ENCODE measurements at regions not wholly inside any gene's neighbourhood (a gene's known extent, or its start where the extent isn't known, plus 50 kb on each side); places are given as distances from the start of the nearest gene placed in this dataset.

DNA sequence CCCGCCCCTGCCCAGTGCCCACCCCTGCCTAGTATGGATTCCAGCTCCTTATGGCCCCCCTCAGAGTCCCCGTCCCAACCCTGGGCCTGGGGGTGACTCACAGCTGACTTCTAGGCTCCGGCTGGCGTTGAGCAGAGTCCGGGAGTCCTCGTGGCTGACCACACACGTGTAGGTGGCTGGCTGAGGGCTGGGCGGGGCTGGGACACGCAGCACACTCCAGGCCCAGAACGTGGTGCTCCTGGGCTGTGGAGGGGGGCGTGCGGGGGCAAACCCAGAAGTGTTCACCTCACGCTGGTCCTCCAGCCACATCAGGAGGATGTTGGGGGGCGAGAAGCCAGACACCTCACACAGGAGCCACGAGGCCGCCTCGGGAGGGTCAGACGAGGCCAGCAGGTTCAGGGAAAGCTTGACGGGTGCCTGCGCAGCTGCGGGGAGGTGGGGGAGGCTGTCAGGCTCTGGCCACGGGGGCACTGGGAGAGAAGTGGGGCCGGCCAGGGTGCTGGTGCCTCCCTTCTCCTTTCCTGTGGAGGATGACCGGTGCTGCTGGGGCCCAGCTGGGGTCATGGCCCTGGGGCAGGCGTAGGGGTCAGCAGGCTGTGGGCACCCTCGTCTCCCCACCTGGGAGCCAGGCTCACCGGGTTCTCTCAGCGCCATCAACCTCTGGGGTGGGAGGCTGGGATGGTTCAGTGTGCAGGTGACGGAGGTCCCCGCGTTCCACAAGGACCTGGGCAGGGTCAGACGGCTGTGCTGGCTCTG, 314.1 kb downstream of the TMEM121 start:
- DNase-seq (ENCODE audit: low read depth in 2 of 3, low spot score in 2 of 3), result no peak

DNA sequence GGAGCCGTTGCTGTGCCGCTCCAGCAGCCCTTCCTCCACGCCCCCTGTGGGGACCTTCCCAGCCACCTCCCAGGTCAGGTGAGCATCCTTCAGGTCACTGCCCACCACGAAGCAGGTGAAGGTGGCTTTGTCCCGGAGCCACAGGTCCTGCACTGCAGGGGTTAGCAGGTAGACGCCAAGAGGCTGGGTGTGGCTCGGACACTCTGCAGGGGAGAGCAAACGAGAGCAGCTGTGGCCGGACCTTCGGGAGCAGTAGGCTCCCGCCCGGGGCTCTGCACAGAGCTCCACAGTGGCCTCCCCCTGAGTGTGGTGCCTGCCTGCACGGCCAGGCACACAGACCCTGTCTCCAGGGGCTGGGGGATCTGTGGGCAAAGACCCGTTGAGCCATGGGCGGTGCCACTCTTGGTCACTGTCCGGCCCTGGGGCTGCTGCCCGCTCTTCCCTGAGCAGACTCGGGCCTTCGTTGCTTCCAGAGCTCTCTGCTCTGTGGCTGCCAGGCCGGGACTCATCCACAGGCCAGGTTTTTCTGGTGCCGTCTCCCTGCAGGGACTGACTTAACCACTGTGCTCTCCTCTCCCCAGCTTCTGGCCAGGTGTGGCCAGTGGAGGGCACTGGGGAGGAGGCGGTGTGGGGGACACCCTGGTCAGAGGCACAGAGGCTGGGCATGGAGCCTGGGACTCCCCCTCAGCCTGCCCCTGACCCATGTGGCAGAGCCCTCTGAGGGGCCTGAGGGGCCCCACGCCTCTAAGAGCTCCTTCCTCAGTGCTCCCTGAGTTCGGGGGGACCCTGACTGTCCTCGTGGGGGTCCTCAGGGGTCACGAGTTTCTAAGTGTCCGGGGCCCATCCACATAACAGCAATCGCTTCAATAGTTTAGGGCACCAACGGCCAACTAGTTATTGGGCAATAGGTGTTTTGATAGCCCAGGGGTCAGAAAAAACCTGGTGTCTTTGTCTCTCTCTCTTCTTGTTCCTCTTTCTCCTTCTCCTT, 314.9 kb downstream of the TMEM121 start:
- DNase-seq (ENCODE audit: low read depth in 2 of 3, low spot score in 2 of 3), result no peak

DNA sequence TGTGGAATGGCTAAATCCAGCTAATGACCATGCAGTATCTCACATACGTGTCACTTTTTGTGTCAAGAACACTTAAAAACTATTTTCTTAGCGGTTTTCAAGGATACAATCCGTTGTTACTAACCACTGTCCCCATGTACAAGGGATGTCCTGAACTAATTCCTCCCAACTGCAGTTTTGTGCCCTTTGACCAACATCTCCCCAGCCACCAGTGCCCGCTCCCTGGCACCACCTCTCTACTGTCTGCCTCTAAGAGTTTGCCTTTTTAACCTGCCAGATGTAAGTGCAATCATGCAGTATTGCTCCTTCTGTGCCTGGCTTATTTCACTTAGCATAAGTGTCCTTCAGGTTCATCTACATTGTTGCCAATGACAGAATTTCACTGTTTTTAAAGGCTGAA, 315.7 kb downstream of the TMEM121 start:
- DNase-seq (ENCODE audit: low read depth in 2 of 3, low spot score in 2 of 3), result no peak

DNA sequence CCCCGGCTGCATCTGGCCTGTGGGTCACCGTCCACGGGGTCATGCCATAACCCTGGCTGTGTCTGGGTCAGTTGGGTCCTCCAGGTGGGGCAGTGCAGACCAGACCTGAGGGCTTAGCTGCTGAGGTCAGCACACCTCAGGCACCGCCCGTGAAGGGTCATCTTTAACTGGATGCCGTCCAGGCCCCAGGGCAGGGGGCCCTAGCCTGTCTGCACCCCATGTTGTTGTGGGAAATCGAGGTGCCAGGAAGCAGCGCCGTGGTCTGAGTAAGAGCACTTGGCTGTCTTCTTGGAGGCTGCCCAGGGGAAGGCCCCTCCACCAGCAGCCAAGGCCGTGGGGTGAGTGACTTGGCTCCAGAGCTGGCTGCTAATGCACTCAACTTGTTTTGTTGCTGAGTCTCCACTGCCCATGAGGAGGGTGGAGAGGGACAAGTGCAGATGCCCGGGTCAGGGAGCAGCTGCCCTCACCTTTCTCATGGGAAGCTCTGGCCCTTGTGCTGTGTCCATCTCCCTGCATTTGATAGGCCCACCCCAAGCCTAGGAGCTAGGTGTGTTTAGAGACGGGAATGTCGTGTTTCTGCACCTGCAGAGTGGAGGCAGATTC, 317.2 kb downstream of the TMEM121 start:
- DNase-seq (ENCODE audit: low read depth in 2 of 3, low spot score in 2 of 3), result no peak

DNA sequence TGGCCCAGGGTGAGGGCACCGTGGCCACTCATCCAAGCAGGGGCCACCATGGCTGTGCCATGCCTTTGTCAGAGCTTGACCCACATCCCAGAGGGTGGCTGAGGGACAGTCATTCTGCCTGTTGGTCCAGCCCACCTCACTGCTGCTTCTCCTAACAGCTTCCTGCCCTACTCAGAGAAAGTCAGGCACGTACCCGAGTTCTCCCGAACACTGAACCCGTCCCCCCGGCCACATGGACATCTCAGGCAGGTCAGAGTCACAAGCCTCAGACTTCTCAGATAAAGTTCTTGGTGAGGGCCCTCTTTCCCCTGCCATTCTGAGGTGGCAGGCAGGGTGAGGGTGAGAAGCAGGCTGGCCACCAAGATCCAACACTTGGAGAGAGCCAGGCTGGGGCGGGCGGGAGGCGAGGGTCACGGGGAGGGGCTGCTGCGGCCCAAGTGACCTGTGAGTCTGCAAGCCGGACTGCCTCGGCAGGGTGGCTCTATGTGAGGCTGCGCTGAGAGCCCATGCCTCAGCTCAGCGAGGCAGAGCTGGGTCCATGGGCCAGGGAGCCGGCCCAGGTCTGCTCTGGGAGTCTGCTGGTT, 317.8 kb downstream of the TMEM121 start:
- DNase-seq (ENCODE audit: low read depth in 2 of 3, low spot score in 2 of 3), result no peak

- no peak for DNase-seq (ENCODE audit: low read depth in 2 of 3, low spot score in 2 of 3)
Measured at GRCh38 chr14:105844810-105845724, 318.7 kb downstream of the TMEM121 start.

- DNase-seq (ENCODE audit: low read depth in 2 of 3, low spot score in 2 of 3), result no peak
Measured at GRCh38 chr14:105845725-105846309, 319.4 kb downstream of the TMEM121 start.

DNA sequence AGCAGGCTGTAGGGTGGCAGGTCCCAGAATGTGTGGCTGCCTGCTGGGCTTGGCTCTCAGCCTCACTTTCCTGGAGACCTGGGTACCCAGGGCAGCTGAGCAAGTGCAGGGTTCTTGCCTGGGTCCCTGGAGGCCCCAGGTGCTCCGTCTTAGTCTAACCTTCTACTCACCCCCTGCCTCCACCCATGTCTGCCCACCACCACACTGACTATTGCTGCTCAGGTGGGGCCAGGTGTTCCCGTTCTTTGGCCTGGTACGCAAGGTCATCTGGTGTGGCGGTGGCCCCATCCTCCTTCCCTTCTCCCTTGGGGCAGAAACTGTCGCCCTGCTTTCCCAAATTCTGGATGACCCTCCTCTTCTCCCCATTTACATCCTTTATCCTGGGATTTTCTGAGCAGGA, 319.9 kb downstream of the TMEM121 start:
- DNase-seq (ENCODE audit: low read depth in 2 of 3, low spot score in 2 of 3), result no peak

- no peak for DNase-seq (ENCODE audit: low read depth in 2 of 3, low spot score in 2 of 3)
Measured at GRCh38 chr14:105847400-105847799, 321.0 kb downstream of the TMEM121 start.

DNA sequence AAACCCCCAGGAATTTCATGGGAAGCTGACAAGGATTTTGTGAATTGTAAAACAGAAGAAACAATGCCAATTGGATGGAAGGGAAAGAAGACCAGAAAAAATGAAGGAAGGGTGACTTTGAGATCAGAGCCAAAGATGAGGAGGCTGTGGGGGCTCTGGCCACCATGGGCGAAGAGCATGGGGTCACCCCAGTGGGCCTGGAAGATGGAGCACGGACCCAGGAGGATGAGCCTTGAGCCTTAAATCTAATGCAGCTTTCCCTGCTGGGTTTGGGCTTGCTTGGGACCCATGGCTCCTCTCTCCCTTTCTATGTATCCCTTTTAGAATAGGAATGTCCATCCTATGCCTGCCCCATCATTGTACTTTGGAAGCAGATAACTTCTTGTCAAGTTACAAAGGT, 322.2 kb downstream of the TMEM121 start:
- no peak for DNase-seq (ENCODE audit: low read depth in 2 of 3, low spot score in 2 of 3)

DNA sequence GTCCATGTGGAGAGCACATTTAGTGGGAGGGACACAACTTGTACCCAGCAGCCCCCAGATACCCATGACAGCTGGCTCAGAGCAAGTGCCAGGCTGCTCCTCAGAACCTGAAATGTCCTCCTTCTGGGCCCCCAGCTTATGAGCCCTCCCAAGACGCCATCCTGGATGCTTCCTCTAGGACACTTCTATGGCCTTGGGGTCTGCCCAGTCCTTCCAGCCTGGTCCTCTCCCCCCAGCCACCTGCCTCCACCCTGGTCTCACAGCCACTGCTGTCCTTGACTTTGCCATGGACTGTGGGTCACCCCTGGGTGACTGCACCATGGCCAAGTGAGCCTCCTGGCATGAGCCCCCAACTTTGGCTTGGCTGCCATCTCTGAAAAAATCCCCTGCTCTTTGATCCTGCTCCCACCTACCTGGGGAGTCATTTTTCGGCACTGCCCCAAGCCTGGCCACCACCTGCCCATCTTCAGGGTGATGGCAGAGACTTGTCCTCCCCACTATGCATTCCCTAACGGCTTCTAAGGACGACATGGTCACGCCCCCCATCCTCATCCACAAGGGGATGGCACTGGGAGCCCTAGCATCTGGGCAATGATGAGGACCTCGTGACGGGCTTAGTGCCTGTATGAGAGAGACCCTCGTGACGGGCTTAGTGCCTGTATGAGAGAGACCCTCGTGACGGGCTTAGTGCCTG, 323.7 kb downstream of the TMEM121 start:
- DNase-seq (ENCODE audit: low read depth in 2 of 3, low spot score in 2 of 3), result no peak

- no peak for DNase-seq (ENCODE audit: low read depth in 2 of 3, low spot score in 2 of 3)
Measured at GRCh38 chr14:105850853-105851581, 324.6 kb downstream of the TMEM121 start.

DNA sequence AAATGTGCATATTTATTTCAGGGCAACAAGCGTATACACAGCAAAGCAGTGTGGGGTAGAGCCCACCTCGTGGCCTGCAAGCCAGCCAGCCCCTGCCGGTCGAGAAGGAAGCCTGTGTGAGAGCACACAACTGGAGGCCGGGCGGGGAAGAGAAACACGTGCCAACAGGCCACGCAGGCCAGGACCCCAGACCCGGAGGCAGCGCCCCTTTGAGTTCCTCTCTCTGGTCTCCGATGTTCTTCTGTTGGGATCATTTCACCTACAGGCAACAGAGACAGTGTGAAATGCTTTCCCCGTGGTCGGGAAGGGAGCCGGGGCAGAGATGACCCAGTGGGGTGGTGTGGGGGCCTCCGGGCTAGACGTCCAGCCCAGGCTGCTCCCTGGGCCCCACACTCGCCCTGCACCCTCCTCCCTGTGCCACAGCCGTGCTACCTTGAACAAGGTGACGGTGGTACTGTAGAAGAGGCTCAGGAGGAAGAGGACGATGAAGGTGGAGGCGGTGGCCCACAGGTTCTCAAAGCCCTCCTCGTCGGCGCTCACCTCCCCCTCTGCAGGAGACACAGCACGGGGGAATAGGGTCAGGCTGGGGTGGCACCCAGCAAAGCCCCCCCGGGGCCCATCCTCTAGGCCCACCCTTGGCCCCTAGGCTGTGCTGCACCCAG, 325.5 kb downstream of the TMEM121 start:
- DNase-seq (ENCODE audit: low read depth in 2 of 3, low spot score in 2 of 3), result no peak

DNA sequence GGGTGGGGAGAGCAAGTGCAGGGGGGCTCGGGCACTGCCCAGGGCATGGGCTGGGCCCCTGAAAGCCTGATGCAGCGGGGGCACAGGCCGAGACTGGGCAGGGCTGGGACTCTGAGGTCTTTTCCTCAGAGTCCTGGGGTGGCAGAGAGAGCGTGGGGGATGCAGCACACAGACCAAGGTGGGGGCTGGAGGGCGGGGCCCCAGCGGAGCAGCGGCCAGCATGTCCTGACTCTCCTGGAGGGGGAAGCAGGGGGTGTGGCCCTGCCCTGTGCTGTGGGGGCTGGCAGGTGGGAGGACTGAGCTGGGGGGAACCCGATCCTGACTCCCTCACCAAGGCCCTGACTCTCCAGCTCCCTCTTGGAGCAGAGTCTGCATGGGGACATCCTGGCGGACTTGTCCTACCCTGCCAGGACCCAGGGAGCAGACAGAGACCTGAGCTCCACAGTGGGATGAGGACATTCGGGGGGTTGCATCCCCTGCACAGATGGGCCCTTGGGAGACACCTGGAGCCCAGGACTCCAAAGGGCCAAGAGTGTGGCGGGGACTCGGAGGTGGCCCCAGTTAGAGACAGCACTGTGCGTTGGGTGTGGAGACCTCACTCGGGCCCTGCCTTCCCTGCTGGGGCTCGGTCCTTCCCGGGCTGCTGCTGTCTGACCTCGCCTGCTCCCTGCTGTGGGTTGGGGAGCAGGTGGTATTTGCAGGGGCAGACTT, 326.1 kb downstream of the TMEM121 start:
- no peak for DNase-seq (ENCODE audit: low read depth in 2 of 3, low spot score in 2 of 3)

GRCh38 chr14:105853089-105853906, 326.9 kb downstream of the TMEM121 start:
- DNase-seq (ENCODE audit: low read depth in 2 of 3, low spot score in 2 of 3), result no peak

- no peak for DNase-seq (ENCODE audit: low read depth in 2 of 3, low spot score in 2 of 3)
Measured at GRCh38 chr14:105853907-105854599, 327.7 kb downstream of the TMEM121 start.

Data from activated CD8-positive, alpha-beta memory T cell treated with anti-CD3 and anti-CD28 coated beads for 48 hours (primary cell).